ENCODE measurements at regions not wholly inside any gene's neighbourhood (a gene's known extent, or its start where the extent isn't known, plus 50 kb on each side); places are given as distances from the start of the nearest gene placed in this dataset.

- TF ChIP-seq, protein P1, sequence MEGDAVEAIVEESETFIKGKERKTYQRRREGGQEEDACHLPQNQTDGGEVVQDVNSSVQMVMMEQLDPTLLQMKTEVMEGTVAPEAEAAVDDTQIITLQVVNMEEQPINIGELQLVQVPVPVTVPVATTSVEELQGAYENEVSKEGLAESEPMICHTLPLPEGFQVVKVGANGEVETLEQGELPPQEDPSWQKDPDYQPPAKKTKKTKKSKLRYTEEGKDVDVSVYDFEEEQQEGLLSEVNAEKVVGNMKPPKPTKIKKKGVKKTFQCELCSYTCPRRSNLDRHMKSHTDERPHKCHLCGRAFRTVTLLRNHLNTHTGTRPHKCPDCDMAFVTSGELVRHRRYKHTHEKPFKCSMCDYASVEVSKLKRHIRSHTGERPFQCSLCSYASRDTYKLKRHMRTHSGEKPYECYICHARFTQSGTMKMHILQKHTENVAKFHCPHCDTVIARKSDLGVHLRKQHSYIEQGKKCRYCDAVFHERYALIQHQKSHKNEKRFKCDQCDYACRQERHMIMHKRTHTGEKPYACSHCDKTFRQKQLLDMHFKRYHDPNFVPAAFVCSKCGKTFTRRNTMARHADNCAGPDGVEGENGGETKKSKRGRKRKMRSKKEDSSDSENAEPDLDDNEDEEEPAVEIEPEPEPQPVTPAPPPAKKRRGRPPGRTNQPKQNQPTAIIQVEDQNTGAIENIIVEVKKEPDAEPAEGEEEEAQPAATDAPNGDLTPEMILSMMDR (IDR thresholded peaks at IDR 0.05; ENCODE audit: insufficient read depth, low read depth, low read length) = no peak
- TF ChIP-seq EZH2 (IDR thresholded peaks at IDR 0.05; ENCODE audit: insufficient read depth, low read length) = no peak
Observed at GRCh38 chr7:51374936-51375335, 58.3 kb upstream of the COBL start.

Data from astrocyte (in vitro differentiated cells and primary cell).